NOMO-1 (cell line): ENCODE measurements at regions not wholly inside any gene's neighbourhood (a gene's known extent, or its start where the extent isn't known, plus 50 kb on each side); places are given as distances from the start of the nearest gene placed in this dataset.
"Not testable (repeated sequence)": the region's sequence is repeated elsewhere in the genome, so short reads cannot be mapped to it uniquely, and the experiment has no call there.

Experiments used
- DNase-seq, 2 experiments: peaks; one replicate each; lab custom pipeline; 2025; ENCODE audit not compliant: unreplicated experiment in 2 of 2; lab: John Stamatoyannopoulos, UW

DNA sequence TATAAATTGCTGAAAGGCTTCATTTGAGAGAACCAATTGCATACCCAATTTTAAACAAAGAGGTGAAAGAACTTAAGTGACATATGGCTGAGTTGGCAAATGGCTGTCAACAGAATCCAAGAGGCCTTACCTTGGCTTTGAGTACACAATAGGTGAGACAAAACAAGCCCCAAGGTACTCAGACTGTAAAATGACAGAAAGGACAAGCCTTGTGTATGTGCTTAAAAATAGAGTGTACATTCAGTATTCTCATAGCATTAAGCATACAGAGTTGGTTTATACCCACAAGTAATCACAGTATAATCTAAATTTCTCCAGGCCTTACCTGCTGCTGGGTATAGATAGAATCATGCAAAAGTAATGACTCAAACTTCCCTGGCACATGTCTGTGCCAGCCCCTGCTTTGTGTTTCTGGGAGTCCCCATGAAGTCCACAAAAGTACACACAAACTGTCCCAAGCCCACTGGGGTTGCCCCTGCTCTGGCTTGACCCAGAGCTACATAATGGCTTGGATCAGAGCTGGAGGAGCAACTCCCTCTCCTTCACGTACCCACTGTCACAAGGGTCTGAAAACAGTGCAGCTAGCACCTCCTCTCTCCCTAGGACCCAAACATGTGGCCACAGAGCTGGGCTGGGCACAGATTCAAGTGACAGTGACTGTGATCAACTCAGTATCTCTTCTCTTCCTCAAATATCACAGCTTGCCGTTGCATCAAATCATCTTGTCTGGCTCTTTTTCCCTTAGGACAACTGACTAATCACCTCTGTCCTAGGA lies 250.8 kb downstream of the ENC1 start:
- no peak for DNase-seq

DNA sequence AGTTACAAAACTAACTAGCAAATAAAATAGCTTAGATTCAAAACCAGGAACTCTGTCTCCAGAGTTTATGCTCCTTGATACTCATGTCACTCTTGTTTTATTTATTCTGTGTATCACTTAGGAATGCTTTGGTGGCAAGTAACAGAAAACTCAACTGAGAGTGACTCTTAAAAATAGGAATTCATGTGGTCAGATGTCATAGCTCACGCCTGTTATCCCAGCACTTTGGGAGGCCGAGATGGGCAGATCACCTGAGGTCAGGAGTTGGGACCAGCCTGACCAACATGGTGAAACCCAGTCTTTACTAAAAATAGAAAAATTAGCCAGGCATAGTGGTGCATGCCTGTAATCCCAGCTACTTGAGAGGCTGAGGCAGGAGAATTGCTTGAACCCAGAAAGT lies 252.1 kb downstream of the ENC1 start:
- not testable (repeated sequence) for DNase-seq

DNA sequence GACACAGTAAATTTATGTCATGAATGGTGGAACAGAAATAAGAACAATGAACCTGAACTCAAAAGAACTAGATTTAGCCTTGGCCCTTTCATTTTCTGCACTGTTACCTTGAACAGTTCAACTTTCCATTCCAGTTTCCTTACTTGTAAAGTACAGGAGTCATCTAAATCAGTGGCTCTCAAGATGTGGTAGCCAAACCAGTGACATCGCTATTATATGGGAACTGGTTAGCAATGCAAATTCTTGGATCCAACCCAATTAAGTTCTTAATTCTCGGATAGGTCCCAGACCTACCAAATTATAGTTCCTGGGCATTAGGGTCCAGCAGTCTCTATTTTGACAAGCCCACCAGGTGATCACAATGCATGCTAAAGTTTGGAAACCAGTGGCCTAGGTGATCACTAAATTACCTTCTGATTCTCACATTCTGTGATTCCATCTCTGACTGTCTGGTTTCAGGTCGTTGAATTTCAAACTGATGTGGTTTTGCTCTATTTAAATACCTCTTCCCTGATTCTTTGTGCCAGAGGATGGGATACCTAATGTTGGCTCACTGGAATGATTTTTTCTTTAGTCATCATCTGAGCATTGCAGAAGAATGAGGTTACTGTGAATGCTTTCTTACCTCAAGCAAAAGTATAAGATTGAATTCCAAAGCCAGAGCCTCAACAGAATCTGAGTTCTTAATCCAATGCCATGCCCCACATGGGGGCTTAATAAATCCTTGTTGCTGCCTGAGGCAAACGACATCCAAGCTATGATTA lies 253.8 kb downstream of the ENC1 start:
- no peak for DNase-seq

DNA sequence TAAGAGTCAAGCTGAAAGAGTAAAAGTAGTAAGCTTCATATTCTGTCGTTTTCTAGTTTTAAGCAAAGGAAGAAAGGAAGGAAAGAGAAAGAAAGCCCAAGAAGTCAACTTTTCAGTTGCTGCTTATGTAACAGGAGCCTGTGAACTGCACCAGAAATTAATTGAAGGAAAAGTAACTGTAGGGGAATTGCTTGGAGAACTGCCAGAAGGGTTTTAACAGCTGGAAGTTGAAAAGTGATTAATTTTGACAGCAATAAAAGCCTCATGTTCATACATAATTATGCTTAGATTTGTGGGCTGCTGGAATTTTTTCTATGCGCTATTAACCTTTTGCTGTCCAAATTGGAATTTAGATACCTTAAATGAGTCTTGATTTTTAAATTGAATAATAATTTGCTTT lies 255.7 kb downstream of the ENC1 start:
- no peak for DNase-seq

DNA sequence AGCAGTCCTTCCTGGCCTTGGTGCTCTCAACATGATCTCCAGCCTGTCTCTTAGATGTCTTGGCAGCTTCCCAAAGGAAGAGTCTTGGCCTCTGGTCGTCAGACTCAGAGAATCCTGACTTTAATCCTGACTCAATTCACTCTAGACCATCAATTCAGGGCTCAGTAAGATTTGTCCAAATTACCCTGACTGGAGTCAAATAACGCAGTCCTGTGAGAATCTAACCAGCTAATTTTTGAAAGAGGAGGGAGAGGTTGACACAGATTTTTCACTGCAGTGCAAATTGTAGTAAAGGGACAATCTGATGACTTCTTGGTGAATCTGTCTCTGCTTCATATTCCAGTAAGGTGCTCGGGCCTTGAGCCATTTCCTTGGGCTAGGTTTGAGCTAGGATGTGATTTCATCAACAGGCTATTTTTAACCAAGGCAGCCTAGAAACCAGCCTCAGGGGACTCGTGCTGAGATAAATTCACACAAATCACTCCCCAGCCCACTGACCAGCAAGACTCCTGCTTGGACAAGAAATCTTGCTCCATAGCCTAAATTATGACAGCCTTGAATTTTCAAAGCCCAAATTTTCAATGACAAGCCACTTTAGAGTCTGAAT lies 257.4 kb downstream of the ENC1 start:
- no peak for DNase-seq

DNA sequence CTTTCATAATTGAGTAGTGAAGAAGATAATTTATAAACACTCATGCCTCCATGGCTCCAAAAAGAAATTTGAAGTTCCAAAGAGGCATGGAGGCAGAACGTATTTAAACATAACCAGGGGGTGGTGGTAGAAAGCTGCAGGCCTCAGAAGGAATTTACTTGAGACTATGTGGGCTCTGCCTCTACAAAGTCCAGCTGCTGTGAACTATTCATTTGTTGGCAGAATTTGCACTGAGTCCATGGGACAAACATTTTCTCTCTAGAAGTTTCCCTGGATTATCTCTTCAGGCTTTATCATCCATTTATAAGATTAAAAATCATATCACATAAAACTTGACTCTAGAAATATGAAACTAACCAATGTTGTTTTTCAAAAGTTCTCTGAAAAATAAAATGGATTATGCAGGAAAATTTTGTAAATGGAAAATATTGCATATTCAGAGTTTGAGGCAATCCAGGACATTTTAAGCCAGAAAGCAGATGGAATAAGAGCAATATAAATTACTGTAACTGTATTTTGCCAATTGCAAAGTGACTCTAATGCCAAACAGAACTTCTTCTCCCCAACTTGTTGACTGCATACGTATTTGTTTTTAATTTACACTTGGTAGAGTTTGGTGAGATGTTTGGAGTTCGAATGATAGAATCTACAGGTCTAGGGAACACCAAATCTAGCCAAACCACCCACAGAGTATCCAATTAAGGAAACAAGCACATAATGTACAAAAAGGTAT lies 258.2 kb downstream of the ENC1 start:
- DNase-seq = no peak

DNA sequence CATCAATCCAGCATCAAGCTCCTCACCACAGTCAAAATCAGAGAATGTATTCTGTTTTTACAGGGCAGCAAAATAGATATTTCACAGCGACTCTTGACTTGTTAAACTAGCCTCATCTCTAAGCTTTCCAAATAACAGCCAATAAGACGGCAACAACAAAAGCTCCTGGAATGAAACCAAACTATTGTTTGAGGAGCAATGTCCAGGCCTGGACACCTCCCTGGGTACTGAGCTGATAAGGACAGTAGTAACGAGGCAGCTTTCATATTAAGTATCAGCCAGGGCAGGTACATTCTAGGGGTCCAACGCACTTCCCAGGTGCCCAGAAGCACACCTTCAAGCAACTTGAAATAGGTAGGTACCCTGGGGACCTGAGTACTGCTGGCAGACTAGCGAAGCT lies 260.3 kb downstream of the ENC1 start:
- DNase-seq = no peak

DNA sequence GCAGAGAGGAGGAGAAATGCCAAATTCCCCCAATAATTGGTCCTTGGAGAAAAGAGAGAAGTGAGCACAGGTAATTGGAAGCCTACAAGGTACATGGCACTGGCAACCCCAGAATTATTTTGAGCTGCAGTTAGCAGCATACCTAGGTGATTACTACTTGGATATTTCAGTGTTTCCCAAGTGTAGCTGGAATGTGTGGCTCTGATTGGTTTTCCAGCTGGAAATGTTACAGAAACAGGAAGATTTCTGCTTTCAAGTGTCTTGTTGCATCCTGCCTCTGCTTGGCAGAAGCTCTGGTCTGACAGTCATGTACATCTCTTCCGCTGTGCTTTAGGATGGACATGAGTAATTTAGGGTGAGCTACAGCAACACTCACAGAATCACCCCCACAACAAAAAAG lies 262.1 kb downstream of the ENC1 start:
- DNase-seq = no peak

DNA sequence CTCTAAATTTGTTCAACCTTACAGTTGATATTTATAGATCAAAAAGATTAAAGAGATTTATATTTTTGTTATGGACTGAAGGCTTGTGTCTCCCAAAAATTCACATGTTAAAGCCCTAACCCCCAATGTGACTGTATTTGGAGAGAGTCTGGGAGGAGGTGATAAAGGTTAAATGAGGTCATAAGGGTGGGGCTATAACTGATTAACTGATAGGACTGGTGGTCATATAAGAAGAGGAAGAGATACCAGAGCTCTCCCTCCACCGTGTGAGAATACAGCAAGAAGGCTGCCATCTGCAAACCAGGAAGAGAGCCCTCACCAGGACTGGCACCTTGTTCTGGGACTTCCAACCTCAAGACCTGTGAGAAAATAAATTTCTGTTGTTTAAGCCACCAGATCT lies 264.3 kb downstream of the ENC1 start:
- DNase-seq = no peak

DNA sequence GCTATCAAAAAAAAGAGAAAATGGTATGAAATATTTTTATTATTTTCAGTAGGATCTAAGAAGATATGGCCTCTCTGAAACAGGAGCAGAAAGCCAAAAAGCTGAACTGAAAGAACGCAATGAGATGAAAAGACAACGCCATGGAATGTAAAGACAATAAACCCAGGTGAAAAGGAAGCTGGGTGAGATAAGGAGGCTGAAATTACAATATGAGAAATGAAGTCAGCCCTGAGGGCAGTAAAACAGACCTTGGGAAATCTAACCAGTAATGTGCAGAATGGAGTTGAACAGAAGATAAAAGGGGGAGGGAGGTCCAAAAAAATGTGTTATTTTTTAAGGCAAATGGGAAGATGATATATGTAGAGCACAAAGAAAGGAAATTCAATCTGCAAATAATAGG lies 265.3 kb downstream of the ENC1 start:
- DNase-seq = no peak

DNA sequence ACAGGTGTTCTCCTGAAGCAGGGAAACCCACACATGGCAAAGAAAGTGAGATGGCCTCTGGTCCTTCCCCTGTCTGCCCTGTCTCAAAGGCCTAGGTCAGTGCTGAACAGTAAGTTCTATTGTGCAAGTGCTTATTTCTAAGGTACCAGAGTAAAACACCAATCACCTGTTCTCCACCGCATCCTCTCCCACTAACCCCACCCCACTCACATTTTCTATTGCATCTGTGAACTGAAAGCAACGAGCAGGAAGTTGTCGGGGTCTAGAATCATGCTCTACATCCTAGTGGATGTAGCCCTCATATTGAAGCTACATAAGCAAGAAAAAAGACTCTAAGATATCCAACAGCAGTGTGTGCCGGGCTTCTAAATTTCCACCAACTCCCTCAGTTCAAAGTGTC lies 265.9 kb downstream of the ENC1 start:
- no peak for DNase-seq

DNA sequence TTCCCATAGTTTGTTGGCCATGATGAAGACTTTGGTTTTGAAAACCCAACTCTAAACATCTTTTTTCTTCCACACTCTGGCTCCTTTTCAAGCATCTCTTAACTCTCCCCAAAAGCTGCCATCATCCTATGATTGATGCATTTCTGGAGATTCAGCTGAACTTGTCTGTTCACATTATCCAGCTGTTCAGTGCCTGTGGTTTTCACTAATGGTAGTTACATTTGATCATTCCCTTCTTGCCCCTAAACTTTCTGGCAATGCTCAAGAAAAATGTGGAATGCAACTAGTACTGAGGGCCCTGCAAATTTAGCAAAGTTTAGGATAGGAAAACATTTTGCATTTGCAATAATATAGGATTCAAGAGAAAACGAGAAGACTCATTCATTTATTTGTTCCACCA lies 267.5 kb downstream of the ENC1 start:
- no peak for DNase-seq

DNA sequence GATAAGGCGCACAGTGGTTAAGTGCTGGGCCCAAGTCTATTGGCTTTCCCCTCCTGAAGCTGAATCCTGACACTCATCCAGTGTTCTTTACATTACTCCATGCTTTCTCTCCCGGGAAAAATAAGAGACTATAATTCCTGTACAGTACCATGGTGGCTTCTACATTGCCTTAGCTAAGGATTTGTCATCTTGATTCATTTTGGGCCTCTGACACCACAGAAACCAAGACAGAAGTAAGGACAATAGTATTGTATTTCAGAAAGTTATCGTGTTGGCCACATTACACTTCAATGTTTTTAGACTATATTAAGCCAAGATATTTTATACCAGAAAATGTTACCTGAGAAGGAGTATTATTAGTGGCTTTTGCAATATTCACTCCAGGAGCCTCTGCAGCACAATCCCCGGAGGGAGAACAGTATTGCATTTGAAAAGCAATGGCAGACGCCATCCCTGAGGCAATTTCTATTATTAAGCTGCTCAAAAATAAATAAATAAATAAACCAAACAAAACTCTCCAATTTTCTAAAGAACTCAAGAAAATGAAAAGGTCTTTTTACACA lies 267.9 kb downstream of the ENC1 start:
- no peak for DNase-seq

DNA sequence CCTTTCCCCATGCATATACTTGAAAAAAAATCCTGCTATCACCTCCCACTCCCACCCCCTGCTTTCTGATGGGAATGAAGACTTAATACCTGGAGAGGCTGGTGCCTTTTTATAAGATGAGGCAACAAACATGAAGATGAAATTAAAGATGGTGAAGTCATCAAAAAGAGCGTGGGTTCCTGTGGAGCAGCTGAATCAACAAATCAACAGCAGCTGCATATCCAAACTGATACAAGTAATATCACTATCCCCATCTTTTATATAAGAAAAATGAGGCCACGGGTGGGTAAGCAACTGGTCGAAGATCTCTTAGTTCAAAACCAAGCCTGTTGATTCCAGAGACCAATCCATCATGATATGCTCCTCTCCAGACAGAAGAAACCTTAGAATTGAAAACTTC lies 268.5 kb downstream of the ENC1 start:
- no peak for DNase-seq

DNA sequence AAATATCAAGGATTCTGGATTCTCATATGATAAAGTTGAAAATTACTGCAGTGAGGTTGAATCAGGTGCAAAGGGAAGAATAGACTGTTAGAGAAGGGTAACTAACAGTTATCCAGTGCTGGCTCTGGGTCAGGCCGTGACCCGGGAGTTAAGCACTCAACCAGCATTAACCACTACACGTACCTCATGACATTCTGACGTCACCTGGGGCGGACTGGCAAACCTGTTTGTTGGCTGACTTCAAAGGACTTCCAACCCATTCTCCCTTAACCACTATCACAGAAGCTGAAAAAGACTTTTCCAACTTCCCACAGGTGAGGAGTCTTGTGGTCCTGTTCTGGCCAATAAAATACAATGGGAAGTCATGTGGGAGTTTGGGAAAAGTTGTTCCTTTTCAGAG lies 268.9 kb downstream of the ENC1 start:
- DNase-seq = no peak

DNA sequence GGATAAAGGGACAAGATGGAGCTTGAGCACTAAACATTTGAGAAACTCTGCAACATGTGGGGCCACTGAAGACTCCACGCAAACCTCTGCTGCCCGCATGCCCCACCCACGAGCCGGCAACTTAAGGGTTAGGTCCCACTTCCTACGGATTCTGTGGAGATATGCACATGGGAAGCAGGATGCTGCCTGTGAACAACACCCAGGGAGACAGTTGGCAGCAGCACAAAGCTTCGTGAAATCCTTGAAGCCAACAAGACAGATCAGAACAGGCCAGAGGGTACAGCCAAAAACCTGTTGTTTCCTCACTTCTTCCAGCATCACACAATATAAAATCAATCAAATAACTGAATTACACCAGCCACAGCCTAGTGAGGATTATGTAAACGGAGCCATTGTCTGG lies 270.4 kb downstream of the ENC1 start:
- no peak for DNase-seq

DNA sequence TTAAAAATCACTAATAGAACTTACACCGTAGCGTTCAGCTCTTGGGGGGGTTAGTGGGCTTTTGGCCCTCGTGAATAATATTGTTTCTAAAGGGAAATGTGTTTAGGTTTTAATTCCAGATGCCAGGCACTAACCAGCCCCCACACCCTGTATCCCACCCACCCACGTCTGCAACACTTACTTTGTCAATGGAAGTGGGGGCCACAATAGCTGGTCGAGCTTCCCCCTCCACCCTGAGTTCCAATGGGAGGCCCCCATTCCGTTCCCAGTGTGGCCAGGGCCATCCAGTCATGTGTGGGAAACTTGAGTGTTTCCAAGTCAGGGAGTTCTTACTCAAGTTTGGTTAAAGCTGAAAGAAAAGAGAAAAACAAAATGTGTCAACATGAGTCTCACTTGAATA lies 271.4 kb downstream of the ENC1 start:
- no peak for DNase-seq

DNA sequence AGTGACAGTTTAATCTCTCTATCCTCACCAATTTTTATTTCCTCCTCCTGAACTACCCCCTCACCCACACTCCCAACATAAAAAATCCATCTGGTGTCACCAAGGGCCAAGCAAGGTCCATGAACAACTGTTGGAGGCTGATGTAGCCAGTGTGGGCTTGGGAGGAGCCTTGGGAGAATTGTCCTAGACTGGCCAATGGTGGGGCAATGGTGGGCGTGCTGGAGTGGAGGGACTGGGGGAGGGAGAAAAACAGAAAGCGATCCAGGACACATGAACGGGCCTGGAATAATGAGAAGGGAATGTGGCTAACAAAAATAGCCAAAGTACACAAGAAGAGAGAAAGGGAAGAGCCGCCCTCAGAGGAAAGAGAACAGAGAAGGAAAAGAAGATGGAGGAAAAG lies 272.6 kb downstream of the ENC1 start:
- DNase-seq = no peak

DNA sequence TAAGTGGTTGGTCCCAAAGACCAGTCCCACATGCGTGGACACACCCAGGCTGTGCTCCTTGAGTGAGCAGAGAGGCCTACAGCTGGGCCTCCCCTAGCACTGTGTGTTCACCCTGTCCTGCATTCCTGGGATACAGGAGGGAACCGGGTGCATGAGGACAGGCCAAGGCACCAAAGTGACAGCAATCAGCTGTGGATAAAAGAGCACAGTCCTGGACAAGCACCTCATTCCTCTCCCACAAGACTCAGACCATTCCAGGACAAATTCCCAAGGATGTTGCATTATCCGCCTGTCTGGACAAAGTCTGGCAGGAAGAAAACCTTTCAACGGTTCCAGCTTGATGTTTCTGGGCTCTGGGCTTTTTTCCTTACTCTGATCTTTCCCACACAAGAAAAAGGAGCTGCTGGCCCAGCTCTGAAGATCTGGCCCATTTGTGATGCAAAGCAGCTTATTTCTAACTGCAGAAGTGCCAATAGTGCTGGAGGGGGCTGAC lies 273.2 kb downstream of the ENC1 start:
- no peak for DNase-seq

DNA sequence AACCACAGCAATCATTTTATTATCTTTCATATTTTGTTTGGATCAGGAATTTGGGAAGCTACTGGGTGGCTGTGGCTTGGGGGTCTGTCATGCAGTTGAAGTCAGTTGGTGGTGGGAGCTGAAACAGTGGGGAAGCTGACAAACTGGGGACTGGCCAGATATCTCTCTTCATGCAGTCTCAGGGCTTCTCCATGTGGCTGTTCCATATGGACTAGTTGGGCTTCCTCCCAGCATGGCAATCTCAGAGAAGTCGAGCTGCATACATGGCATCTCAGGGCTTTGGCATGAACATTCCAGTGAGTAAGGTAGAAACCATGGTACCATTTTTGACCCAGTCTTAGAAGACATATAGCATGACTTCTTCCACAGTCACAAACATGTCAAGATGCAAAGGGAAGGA lies 274.8 kb downstream of the ENC1 start:
- DNase-seq = no peak

DNA sequence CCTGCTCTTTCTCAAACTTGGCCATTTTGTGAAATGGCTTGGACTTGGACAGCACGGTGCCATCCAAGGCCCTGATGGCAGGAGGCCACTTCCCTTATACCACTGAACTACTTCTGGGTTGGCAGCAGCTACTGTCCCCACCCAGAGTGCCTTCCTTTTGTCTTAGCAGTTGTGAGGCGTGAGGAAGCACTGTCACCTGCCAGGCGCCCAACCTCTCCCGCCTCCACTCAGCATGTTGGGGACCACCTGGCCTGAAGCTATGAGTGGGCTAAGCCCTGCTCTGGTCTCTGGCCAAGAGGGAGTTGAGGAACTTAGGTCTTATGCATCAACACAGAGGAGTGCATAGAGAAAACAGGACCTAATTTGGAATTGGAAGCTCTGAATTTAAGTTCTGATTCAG lies 276.0 kb downstream of the ENC1 start:
- DNase-seq = no peak
